HEK293 (cell line): ENCODE measurements at regions not wholly inside any gene's neighbourhood (a gene's known extent, or its start where the extent isn't known, plus 50 kb on each side); places are given as distances from the start of the nearest gene placed in this dataset.

Source experiments
- CTCF ChIA-PET: fragments of 350-600 bp; formaldehyde crosslinking; extraction: SDS; loops from one replicate; lab custom pipeline; 2021; ENCODE audit warnings: antibody characterized with exemption; lab: Yijun Ruan, JAX
- POLR2A ChIA-PET: fragments of 300-600 bp; formaldehyde crosslinking; extraction: SDS; loops from one replicate; lab custom pipeline; 2020; ENCODE audit warnings: antibody characterized with exemption, inconsistent platforms; lab: Yijun Ruan, JAX
- H3K27ac ChIP-seq: fragments of 200-500 bp; sonication (Bioruptor generic); 2 replicates; pipeline ENCODE4 v1.5.1; 2014; ENCODE audit warnings: low read depth, low read length, control low read depth, inconsistent platforms; ENCODE audit errors: extremely low read depth
- H3K36me3 ChIP-seq, 2 experiments: fragments of 200-500 bp in 1 of 2; sonication (Bioruptor generic) in 1 of 2; 1 replicate in 1 of 2; 2 replicates in 1 of 2; pipeline ENCODE4 v1.5.1; 2014 to 2017; ENCODE audit warnings: inconsistent platforms in 2 of 2, low read length in 2 of 2; ENCODE audit not compliant: control insufficient read depth in 2 of 2, insufficient read depth in 1 of 2
- H3K4me1 ChIP-seq: fragments of 200-500 bp; sonication (Bioruptor generic); 2 replicates; pipeline ENCODE4 v1.5.1; 2014; ENCODE audit warnings: mild to moderate bottlenecking, low read length, inconsistent platforms; ENCODE audit not compliant: control insufficient read depth, insufficient read depth
- H3K4me3 ChIP-seq: 2 replicates; pipeline ENCODE4 v1.5.1; 2011; ENCODE audit warnings: low read depth, mild to moderate bottlenecking, control low read depth, low read length, moderate library complexity
- H3K9me3 ChIP-seq: fragments of 200-500 bp; sonication (Bioruptor generic); 2 replicates; pipeline ENCODE4 v1.5.1; 2014; ENCODE audit warnings: low read depth, low read length, inconsistent platforms; ENCODE audit not compliant: control insufficient read depth, insufficient read depth
- ATF2 ChIP-seq: fragments of 450-650 bp; formaldehyde crosslinking; IDR thresholded peaks from 2 replicates; pipeline ENCODE4 v1.5.1; 2016; ENCODE audit warnings: missing biosample characterization, missing genetic modification characterization, low read depth
- EGR2 ChIP-seq: fragments of 450-650 bp; formaldehyde crosslinking; IDR thresholded peaks from 2 replicates; pipeline ENCODE4 v1.5.1; 2016; ENCODE audit warnings: low read depth, missing biosample characterization, missing genetic modification characterization
- GLI4 ChIP-seq: fragments of 450-650 bp; formaldehyde crosslinking; IDR thresholded peaks from 2 replicates; pipeline ENCODE4 v1.5.1; 2016; ENCODE audit warnings: missing biosample characterization, missing genetic modification characterization
- PRDM10 ChIP-seq: fragments of 450-650 bp; formaldehyde crosslinking; IDR thresholded peaks from 2 replicates; pipeline ENCODE4 v1.5.1; 2016; ENCODE audit warnings: missing biosample characterization, missing genetic modification characterization
- REST ChIP-seq: fragments of 450-650 bp; formaldehyde crosslinking; IDR thresholded peaks from 2 replicates; pipeline ENCODE4 v1.5.1; 2016; ENCODE audit warnings: missing biosample characterization, missing genetic modification characterization
- YY2 ChIP-seq: fragments of 450-650 bp; formaldehyde crosslinking; IDR thresholded peaks from 2 replicates; pipeline ENCODE4 v1.5.1; 2016; ENCODE audit warnings: missing biosample characterization, missing genetic modification characterization
- ZBTB11 ChIP-seq: fragments of 450-650 bp; formaldehyde crosslinking; conservative IDR thresholded peaks from 2 replicates; pipeline ENCODE4 v1.5.1; 2016; ENCODE audit warnings: low read depth, missing biosample characterization, missing genetic modification characterization
- ZBTB20 ChIP-seq: fragments of 450-650 bp; formaldehyde crosslinking; IDR thresholded peaks from 2 replicates; pipeline ENCODE4 v1.5.1; 2016; ENCODE audit warnings: missing biosample characterization, missing genetic modification characterization
- ZBTB48 ChIP-seq: fragments of 450-650 bp; formaldehyde crosslinking; IDR thresholded peaks from 2 replicates; pipeline ENCODE4 v1.5.1; 2016; ENCODE audit warnings: missing biosample characterization, missing genetic modification characterization
- ZFHX2 ChIP-seq: fragments of 450-650 bp; formaldehyde crosslinking; conservative IDR thresholded peaks from 2 replicates; pipeline ENCODE4 v1.5.1; 2016; ENCODE audit warnings: missing biosample characterization, missing genetic modification characterization
- ZFP3 ChIP-seq: fragments of 450-650 bp; formaldehyde crosslinking; IDR thresholded peaks from 2 replicates; pipeline ENCODE4 v1.5.1; 2016; ENCODE audit warnings: low read depth, missing biosample characterization, missing genetic modification characterization
- ZNF138 ChIP-seq: fragments of 450-650 bp; formaldehyde crosslinking; IDR thresholded peaks from 2 replicates; pipeline ENCODE4 v1.5.1; 2016; ENCODE audit warnings: missing biosample characterization, missing genetic modification characterization, borderline replicate concordance
- ZNF169 ChIP-seq: fragments of 450-650 bp; formaldehyde crosslinking; IDR thresholded peaks from 2 replicates; pipeline ENCODE4 v1.5.1; 2016; ENCODE audit warnings: missing biosample characterization, missing genetic modification characterization
- ZNF202 ChIP-seq: fragments of 450-650 bp; formaldehyde crosslinking; IDR thresholded peaks from 2 replicates; pipeline ENCODE4 v1.5.1; 2016; ENCODE audit warnings: missing biosample characterization, missing genetic modification characterization, borderline replicate concordance
- ZNF292 ChIP-seq: fragments of 450-650 bp; formaldehyde crosslinking; IDR thresholded peaks from 2 replicates; pipeline ENCODE4 v1.5.1; 2016; ENCODE audit warnings: low read depth, missing biosample characterization, missing genetic modification characterization, borderline replicate concordance
- ZNF324 ChIP-seq: fragments of 450-650 bp; formaldehyde crosslinking; IDR thresholded peaks from 2 replicates; pipeline ENCODE4 v1.5.1; 2016; ENCODE audit warnings: missing biosample characterization, missing genetic modification characterization
- ZNF350 ChIP-seq: fragments of 450-650 bp; formaldehyde crosslinking; IDR thresholded peaks from 2 replicates; pipeline ENCODE4 v1.5.0; 2017; ENCODE audit warnings: missing biosample characterization, mild to moderate bottlenecking, missing genetic modification characterization
- ZNF426 ChIP-seq: fragments of 450-650 bp; formaldehyde crosslinking; IDR thresholded peaks from 2 replicates; pipeline ENCODE4 v1.5.1; 2017; ENCODE audit warnings: missing biosample characterization, missing genetic modification characterization, mild to moderate bottlenecking, inconsistent platforms, moderate library complexity
- ZNF488 ChIP-seq: fragments of 450-650 bp; formaldehyde crosslinking; IDR thresholded peaks from 2 replicates; pipeline ENCODE4 v1.5.1; 2016; ENCODE audit warnings: missing biosample characterization, missing genetic modification characterization
- ZNF513 ChIP-seq: fragments of 450-650 bp; IDR thresholded peaks from 2 replicates; pipeline ENCODE4 v1.5.1; 2018; ENCODE audit warnings: missing biosample characterization, missing genetic modification characterization
- ZNF549 ChIP-seq: fragments of 450-650 bp; IDR thresholded peaks from 2 replicates; pipeline ENCODE4 v1.5.1; 2018; ENCODE audit warnings: missing biosample characterization, missing genetic modification characterization, mild to moderate bottlenecking, inconsistent platforms, moderate library complexity

GRCh38 chr16:66035096-66035495 lies 331.4 kb upstream of the CDH5 start:
- Histone ChIP-seq H3K27ac (no peak overlapping the region), H3K9me3 (no peaks in the 10 kb centered on the region), H3K36me3 (no peaks in the 10 kb centered on the region), H3K4me1 (no peaks in the 10 kb centered on the region), H3K4me3 (no peak overlapping the region)
- CTCF ChIA-PET = interaction anchor here (1.2 kb wide), 1 partner anchor 11 kb away, joined by 3 read pairs; no protein-coding TSS in a partner anchor
- TF ChIP-seq ZNF324 (tag by site-specific recombination) (no peak), ZNF549 (tag by site-specific recombination) (no peak), ZNF488 (tag by site-specific recombination) (no peak), ZNF292 (tag by site-specific recombination) (no peak), ZNF426 (tag by site-specific recombination) (no peak), ZBTB11 (tag by site-specific recombination) (no peak), ZNF202 (tag by site-specific recombination) (no peak), YY2 (tag by site-specific recombination) (no peak), ZNF169 (tag by site-specific recombination) (no peak), ZBTB20 (tag by site-specific recombination) (no peak), ZNF513 (tag by site-specific recombination) (no peak), REST (no peak), ZNF350 (no peak), ZBTB48 (tag by site-specific recombination) (no peak)
- POLR2A ChIA-PET = no interaction called here

GRCh38 chr16:66032841-66033240 lies 333.6 kb upstream of the CDH5 start:
- Histone ChIP-seq H3K9me3 (no peaks in the 10 kb centered on the region), H3K36me3 (no peaks in the 10 kb centered on the region), H3K4me1 (no peaks in the 10 kb centered on the region), H3K4me3 (no peak overlapping the region), H3K27ac (no peak overlapping the region)
- CTCF ChIA-PET = no interaction called here
- POLR2A ChIA-PET = no interaction called here
- TF ChIP-seq ZNF138 (tag by site-specific recombination) = no peak
- no peak for TF ChIP-seq ZFHX2 (tag by site-specific recombination)
- no peak for TF ChIP-seq ZFP3 (tag by site-specific recombination)
- TF ChIP-seq PRDM10 = no peak
- no peak for TF ChIP-seq EGR2 (tag by site-specific recombination)
- no peak for TF ChIP-seq ATF2 (tag by site-specific recombination)
- TF ChIP-seq GLI4 (tag by site-specific recombination) = no peak
